HEK293T (cell line): ENCODE measurements at regions not wholly inside any gene's neighbourhood (a gene's known extent, or its start where the extent isn't known, plus 50 kb on each side); places are given as distances from the start of the nearest gene placed in this dataset.

Experiments used
- FOXA1 ChIP-seq: fragments of 450-650 bp; IDR thresholded peaks from 2 replicates; pipeline ENCODE4 v1.6.1; 2016; ENCODE audit warnings: mild to moderate bottlenecking
- FOXK2 ChIP-seq: fragments of 450-650 bp; IDR thresholded peaks from 2 replicates; pipeline ENCODE4 v1.6.1; 2016; ENCODE audit warnings: mild to moderate bottlenecking
- PKNOX1 ChIP-seq: fragments of 450-650 bp; IDR thresholded peaks from 2 replicates; pipeline ENCODE4 v1.6.1; 2016
- SP1 ChIP-seq: fragments of 450-650 bp; IDR thresholded peaks from 2 replicates; pipeline ENCODE4 v1.6.1; 2017
- SUZ12 ChIP-seq: fragments of 450-650 bp; IDR thresholded peaks from 2 replicates; pipeline ENCODE4 v1.6.1; 2016; ENCODE audit warnings: mild to moderate bottlenecking

GRCh38 chr10:131657985-131658330 is 242.8 kb upstream of the PPP2R2D start:
- TF ChIP-seq PKNOX1 (no peak), SP1 (no peak), FOXK2 (no peak), FOXA1 (no peak), SUZ12 (no peak)
